ENCODE measurements at regions not wholly inside any gene's neighbourhood (a gene's known extent, or its start where the extent isn't known, plus 50 kb on each side); places are given as distances from the start of the nearest gene placed in this dataset.

DNA sequence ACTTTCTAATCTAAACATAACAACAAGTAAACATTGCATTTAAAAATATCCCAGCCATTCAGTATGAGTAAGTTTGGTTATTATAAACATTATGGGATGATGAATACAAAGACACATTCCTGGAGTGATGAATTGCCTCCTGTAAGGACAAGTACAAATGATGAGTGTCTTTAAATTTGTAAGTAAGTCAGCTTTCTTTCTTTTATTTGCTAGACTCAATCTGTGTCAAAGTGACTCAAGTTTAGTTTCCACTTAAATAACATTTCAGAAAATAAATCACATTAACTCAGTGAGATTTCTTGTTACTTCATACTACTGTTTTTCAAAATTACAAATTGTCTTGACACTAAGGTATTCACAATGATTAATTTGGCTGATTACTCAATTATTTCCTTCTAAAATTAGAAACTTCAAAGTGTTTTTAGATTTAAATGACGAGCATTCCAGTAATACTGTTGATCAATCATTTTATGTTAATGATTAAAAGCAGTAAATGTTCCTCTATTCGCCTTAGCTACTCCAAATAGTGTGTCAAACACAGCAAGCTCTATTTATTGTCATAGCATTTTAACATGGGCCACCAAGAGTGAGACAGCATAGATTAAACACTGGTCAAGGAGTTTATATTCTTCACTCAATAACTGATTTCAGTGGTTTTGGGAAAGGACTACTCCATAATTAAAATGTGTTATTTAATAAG, 658.0 kb upstream of the MDGA2 start:
- POLR2A ChIA-PET (ENCODE audit: low non-redundant PET) = no interaction called here
- no peak overlapping the region for H3K27ac ChIP-seq
- CTCF ChIA-PET = no interaction called here
- TF ChIP-seq, protein P1, sequence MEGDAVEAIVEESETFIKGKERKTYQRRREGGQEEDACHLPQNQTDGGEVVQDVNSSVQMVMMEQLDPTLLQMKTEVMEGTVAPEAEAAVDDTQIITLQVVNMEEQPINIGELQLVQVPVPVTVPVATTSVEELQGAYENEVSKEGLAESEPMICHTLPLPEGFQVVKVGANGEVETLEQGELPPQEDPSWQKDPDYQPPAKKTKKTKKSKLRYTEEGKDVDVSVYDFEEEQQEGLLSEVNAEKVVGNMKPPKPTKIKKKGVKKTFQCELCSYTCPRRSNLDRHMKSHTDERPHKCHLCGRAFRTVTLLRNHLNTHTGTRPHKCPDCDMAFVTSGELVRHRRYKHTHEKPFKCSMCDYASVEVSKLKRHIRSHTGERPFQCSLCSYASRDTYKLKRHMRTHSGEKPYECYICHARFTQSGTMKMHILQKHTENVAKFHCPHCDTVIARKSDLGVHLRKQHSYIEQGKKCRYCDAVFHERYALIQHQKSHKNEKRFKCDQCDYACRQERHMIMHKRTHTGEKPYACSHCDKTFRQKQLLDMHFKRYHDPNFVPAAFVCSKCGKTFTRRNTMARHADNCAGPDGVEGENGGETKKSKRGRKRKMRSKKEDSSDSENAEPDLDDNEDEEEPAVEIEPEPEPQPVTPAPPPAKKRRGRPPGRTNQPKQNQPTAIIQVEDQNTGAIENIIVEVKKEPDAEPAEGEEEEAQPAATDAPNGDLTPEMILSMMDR (conservative IDR thresholded peaks at IDR 0.05; ENCODE audit: low read depth) = no peak
- peak; percentile 7 for DNase-seq (ENCODE audit: low spot score)

DNA sequence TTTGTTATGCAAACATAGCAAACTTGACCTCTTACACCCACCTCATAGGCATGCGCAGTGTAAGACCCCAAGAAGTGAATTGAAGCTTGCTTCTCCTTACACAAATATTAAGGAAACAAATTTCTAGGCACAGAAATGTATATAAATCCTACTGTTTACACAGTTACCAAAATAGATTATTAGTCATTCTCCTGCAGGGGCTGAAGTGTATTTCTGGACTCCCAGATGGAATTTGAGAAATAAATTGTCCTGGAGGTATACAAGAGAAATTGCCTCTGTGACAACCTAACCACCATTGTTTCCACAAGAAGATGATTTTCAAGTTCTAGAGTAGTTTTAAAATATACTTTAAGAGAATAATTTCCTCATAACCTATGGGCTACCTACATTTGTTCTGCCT, 656.0 kb upstream of the MDGA2 start:
- no peak overlapping the region for H3K27ac ChIP-seq
- ChIA-PET CTCF (no interaction called here), POLR2A (ENCODE audit: low non-redundant PET) (no interaction called here)
- TF ChIP-seq, protein P1 (conservative IDR thresholded peaks at IDR 0.05; ENCODE audit: low read depth) = no peak
- DNase-seq (ENCODE audit: low spot score) = peak; percentile 4

DNA sequence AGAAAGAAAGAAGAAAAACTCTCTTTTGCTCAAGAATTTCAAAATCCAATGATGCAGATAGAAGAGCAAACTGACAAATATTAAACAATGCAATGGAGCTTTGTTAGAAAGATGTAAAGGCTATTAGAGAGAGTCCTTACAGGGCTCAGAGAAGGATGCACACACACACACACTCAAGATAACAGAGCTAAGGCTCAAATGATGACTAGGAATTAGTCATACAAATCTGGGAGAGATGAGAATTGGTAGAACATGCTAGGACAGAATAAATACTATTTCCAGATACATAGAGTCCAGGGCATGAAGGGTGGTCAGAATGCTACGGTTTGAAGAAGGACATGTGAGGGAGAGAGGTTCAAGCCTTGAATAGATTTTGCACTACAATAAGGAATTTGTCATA, 650.1 kb upstream of the MDGA2 start:
- peak; percentile 8 for DNase-seq (ENCODE audit: low spot score)
- CTCF ChIA-PET = no interaction called here
- POLR2A ChIA-PET (ENCODE audit: low non-redundant PET) = no interaction called here
- TF ChIP-seq, protein P1 (conservative IDR thresholded peaks at IDR 0.05; ENCODE audit: low read depth) = no peak
- no peak overlapping the region for H3K27ac ChIP-seq

DNA sequence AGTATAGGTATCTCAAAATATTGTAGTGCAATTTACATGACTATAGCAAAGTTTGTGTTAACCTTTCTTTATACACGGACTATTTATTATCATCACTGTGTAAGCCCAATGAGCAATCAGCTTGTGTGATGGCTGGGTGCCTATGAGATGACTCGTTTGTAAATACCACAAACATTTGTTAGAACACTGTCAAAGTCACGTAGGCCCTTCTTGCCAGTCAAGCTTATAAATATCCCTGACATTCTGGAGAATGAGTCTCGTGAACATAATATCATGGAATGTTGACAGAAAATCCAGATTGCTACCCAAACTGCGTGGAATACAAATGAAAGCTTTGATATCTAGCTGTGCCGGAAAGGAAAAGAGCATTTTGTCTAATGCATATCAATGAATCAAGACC, 648.3 kb upstream of the MDGA2 start:
- DNase-seq (ENCODE audit: low spot score) = peak; percentile 8
- CTCF ChIA-PET = no interaction called here
- no peak overlapping the region for H3K27ac ChIP-seq
- POLR2A ChIA-PET (ENCODE audit: low non-redundant PET) = no interaction called here
- TF ChIP-seq, protein P1 (conservative IDR thresholded peaks at IDR 0.05; ENCODE audit: low read depth) = no peak

DNA sequence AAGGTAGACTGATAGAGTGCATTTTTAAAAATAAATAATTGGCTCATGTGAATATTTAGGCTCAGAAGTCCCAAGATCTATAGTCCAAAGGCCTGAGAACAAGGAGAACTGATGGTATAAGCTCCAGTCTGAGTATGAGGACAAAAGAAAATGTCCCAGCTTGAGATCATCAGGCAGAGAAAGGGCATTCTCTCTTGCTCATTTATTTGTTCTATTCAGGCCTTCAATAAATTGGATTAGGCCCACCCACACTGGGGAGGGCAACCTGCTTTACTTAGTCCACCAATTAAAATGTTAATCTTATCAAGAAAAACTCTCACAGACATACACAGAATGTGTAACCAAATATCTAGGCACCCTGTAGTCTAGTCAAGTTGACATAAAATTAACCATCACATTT, 644.4 kb upstream of the MDGA2 start:
- H3K27ac ChIP-seq = no peak overlapping the region
- ChIA-PET CTCF (interaction anchor here (0.7 kb wide), 1 partner anchor 936 kb away, joined by 3 read pairs; no protein-coding TSS in a partner anchor), POLR2A (ENCODE audit: low non-redundant PET) (no interaction called here)
- TF ChIP-seq, protein P1 (conservative IDR thresholded peaks at IDR 0.05; ENCODE audit: low read depth) = no peak
- DNase-seq (ENCODE audit: low spot score) = no peak

DNA sequence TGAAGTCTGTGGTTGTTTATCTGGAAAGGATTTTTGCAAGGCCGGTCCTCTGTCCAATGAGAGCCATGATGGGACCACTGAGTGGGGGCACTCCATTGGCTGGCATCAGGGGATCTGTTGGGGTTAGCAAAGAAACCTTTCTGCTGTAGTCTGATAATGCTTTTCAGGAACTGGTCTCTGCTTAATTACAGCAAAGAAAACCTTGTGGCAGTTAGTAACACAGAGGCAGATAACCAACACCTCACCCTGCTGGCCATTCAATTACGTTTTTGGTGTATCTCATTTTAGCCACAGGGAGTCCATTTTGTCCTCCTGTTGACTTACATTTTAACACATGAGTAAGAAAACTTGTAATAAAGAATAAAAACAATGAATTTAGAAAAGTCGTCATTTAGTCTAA, 629.3 kb upstream of the MDGA2 start:
- DNase-seq (ENCODE audit: low spot score) = no peak
- H3K27ac ChIP-seq = no peak overlapping the region
- POLR2A ChIA-PET (ENCODE audit: low non-redundant PET) = no interaction called here
- CTCF ChIA-PET = no interaction called here
- TF ChIP-seq, protein P1 (conservative IDR thresholded peaks at IDR 0.05; ENCODE audit: low read depth) = no peak
